ENCODE measurements at regions not wholly inside any gene's neighbourhood (a gene's known extent, or its start where the extent isn't known, plus 50 kb on each side); places are given as distances from the start of the nearest gene placed in this dataset.

- TF ChIP-seq, protein P1, sequence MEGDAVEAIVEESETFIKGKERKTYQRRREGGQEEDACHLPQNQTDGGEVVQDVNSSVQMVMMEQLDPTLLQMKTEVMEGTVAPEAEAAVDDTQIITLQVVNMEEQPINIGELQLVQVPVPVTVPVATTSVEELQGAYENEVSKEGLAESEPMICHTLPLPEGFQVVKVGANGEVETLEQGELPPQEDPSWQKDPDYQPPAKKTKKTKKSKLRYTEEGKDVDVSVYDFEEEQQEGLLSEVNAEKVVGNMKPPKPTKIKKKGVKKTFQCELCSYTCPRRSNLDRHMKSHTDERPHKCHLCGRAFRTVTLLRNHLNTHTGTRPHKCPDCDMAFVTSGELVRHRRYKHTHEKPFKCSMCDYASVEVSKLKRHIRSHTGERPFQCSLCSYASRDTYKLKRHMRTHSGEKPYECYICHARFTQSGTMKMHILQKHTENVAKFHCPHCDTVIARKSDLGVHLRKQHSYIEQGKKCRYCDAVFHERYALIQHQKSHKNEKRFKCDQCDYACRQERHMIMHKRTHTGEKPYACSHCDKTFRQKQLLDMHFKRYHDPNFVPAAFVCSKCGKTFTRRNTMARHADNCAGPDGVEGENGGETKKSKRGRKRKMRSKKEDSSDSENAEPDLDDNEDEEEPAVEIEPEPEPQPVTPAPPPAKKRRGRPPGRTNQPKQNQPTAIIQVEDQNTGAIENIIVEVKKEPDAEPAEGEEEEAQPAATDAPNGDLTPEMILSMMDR (IDR thresholded peaks at IDR 0.05; ENCODE audit: borderline replicate concordance, insufficient read depth, low read depth, low read length) = no peak
- no peak overlapping the region for H3K4me3 ChIP-seq (ENCODE audit: low read depth, low read length)
Observed at GRCh38 chr1:239537795-239538194, 151.4 kb downstream of the CHRM3 start.

DNA sequence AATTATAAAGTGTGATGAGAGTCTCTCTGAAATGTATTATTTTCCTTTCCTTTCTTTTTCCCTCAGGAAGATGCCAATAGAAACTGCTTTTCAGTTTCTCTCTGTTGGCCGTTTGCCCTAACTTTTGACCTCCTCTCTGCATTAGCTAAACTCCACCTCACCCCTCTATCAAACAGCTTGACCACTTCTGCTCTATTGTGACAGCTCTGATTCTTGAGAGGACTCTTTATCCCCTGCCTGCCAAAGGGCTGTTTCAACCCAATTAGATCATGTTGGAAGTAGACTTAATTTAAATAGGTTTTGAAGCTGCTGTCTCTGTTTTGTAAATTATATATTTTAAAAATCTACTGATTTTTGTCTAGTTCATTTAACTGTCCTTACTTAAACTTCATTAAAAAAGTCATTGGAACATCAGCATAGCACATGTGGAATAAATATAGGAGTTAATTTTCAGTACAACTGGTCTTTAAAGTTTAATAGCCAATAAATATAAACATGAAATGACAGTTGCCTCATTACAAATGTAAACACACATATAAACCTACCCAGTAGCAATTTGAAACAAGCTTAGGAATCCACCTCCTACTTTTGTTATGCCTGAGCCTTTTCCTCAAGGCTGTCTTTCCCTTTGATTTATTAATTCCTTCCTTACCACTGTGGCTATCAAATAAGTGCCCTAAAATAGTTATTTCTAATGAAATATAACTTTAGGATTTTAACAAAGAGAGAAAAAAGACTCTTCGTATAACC, 152.0 kb downstream of the CHRM3 start:
- TF ChIP-seq, protein P1 (IDR thresholded peaks at IDR 0.05; ENCODE audit: borderline replicate concordance, insufficient read depth, low read depth, low read length) = no peak

GRCh38 chr1:239539051-239539450, 152.7 kb downstream of the CHRM3 start:
- TF ChIP-seq, protein P1 (IDR thresholded peaks at IDR 0.05; ENCODE audit: borderline replicate concordance, insufficient read depth, low read depth, low read length) = no peak
- H3K4me3 ChIP-seq (ENCODE audit: low read depth, low read length) = no peak overlapping the region

More for the DNA sequence above, 152.0 kb downstream of the CHRM3 start:
- H3K4me3 ChIP-seq (ENCODE audit: low read depth, low read length) = no peak overlapping the region

DNA sequence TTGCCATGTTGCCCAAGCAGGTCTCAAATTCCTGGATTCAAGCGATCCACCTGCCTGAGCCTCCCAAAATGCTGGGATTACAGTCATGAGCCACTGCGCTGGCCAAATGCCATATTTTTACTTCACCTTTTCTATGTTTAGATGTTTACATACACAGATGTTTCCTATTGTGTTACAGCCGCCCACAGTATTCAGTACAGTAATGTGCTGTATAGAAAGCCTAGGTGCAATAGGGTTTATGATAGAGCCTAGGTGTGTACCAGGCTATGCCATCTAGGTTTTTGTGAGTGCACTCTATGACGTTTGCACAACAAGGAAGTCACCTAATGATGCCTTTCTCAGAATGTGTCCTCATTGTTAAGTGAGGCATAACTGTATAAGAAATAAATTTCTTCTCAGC, 153.4 kb downstream of the CHRM3 start:
- no peak overlapping the region for H3K4me3 ChIP-seq (ENCODE audit: low read depth, low read length)
- TF ChIP-seq, protein P1 (IDR thresholded peaks at IDR 0.05; ENCODE audit: borderline replicate concordance, insufficient read depth, low read depth, low read length) = no peak

DNA sequence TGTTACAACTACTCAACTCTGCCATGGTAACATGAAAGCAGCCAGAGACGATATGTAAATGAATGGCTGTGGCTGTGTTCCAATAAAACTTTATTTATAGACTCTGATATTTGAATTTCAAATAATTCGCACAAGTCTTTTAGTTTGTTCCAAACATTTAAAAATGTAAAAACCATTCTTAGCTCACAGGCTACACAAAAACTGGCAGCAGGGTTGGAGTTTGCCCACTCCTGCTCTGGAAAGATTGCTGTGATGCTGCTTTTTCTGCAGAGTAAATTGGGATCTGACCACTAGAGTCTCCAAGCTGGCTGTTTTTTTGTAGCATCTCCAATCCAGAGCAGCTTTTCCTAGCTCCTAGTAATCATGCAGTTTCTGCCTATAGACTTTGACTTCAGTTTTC, 157.5 kb downstream of the CHRM3 start:
- TF ChIP-seq, protein P1 (IDR thresholded peaks at IDR 0.05; ENCODE audit: borderline replicate concordance, insufficient read depth, low read depth, low read length) = no peak
- H3K4me3 ChIP-seq (ENCODE audit: low read depth, low read length) = no peak overlapping the region

- no peak overlapping the region for H3K4me3 ChIP-seq (ENCODE audit: low read depth, low read length)
- TF ChIP-seq, protein P1 (IDR thresholded peaks at IDR 0.05; ENCODE audit: borderline replicate concordance, insufficient read depth, low read depth, low read length) = no peak
Observed at GRCh38 chr1:239545466-239545865, 159.1 kb downstream of the CHRM3 start.

GRCh38 chr1:239547987-239548386, 161.6 kb downstream of the CHRM3 start:
- H3K4me3 ChIP-seq (ENCODE audit: low read depth, low read length) = no peak overlapping the region
- TF ChIP-seq, protein P1 (IDR thresholded peaks at IDR 0.05; ENCODE audit: borderline replicate concordance, insufficient read depth, low read depth, low read length) = no peak

All from GM12875 (cell line).